ENCODE measurements at regions not wholly inside any gene's neighbourhood (a gene's known extent, or its start where the extent isn't known, plus 50 kb on each side); places are given as distances from the start of the nearest gene placed in this dataset.

DNA sequence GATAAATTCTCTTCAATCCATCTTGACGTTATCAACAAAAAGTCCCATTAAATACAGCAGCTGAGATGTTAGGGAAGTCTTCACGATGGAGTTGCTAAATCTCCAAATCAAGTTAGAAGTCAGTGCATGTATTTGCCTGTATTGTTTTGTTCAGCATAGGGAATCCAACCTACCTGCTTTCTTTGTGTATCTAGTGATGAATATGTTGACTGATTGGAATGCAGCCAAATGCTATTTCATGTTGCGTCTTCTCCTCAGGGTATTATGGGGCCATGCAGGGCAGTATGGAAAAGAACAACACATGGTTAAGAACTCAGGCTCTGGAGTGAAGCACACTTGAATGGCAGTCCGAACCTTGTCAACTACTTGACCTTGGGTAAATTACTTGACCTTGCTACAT lies 529.5 kb upstream of the ZNF462 start:
- no peak overlapping the region for H3K4ac ChIP-seq (ENCODE audit: low read depth, low read length)
- Mint-ChIP-seq H3K9me3 (peaks cover 4 to 5% of the 10 kb centered on the region in 2 experiments; a peak in 4 of 5 replicates), H3K4me3 (no peak overlapping the region), H3K36me3 (ENCODE audit: insufficient read depth in 1 of 3, low read depth in 3 of 3) (no peaks in the 10 kb centered on the region), H3K27ac (no peak overlapping the region), H3K4me1 (0 out of 4 replicates have a peak, but pooled peaks cover 0 to 2% of the 10 kb centered on the region in 2 experiments), H3K27me3 (ENCODE audit: low read depth) (no peaks in the 10 kb centered on the region)
- no peak overlapping the region for H4K8ac ChIP-seq (replicated peaks; ENCODE audit: insufficient read length, low read depth, low read length)
- H3K4me2 ChIP-seq (ENCODE audit: insufficient read depth, insufficient read length, low read length), result no peak overlapping the region
- H4K5ac ChIP-seq (ENCODE audit: insufficient read length, low read depth, low read length), result no peak overlapping the region
- H3K79me1 ChIP-seq (ENCODE audit: insufficient read depth, low read depth, low read length, poor library complexity, severe bottlenecking), result no peaks in the 10 kb centered on the region
- no peak overlapping the region for H2AK5ac ChIP-seq (ENCODE audit: insufficient read length, low read length)
- H2BK20ac ChIP-seq (ENCODE audit: low read depth, low read length, poor library complexity, severe bottlenecking), result no peak overlapping the region
- H3T11ph ChIP-seq (ENCODE audit: low read length), result no peak overlapping the region
- H3K56ac ChIP-seq (ENCODE audit: insufficient read length, low read depth, low read length), result no peak overlapping the region
- TF ChIP-seq, protein P1, sequence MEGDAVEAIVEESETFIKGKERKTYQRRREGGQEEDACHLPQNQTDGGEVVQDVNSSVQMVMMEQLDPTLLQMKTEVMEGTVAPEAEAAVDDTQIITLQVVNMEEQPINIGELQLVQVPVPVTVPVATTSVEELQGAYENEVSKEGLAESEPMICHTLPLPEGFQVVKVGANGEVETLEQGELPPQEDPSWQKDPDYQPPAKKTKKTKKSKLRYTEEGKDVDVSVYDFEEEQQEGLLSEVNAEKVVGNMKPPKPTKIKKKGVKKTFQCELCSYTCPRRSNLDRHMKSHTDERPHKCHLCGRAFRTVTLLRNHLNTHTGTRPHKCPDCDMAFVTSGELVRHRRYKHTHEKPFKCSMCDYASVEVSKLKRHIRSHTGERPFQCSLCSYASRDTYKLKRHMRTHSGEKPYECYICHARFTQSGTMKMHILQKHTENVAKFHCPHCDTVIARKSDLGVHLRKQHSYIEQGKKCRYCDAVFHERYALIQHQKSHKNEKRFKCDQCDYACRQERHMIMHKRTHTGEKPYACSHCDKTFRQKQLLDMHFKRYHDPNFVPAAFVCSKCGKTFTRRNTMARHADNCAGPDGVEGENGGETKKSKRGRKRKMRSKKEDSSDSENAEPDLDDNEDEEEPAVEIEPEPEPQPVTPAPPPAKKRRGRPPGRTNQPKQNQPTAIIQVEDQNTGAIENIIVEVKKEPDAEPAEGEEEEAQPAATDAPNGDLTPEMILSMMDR (conservative IDR thresholded peaks at IDR 0.05), result no peak
- H4K20me1 ChIP-seq (ENCODE audit: control insufficient read depth, insufficient read depth, insufficient read length), result no peaks in the 10 kb centered on the region
- no peak for DNase-seq
- H3K9me3 ChIP-seq (ENCODE audit: control insufficient read depth, low read depth, low read length), result no peaks in the 10 kb centered on the region
- H3K27ac ChIP-seq (ENCODE audit: insufficient read length, low read depth, low read length), result no peak overlapping the region
- no peaks in the 10 kb centered on the region for H3K23me2 ChIP-seq (ENCODE audit: insufficient read length, low read depth, low read length, poor library complexity, severe bottlenecking)
- H3K14ac ChIP-seq (ENCODE audit: insufficient read depth, low read length), result no peak overlapping the region
- no peak overlapping the region for H3K23ac ChIP-seq (ENCODE audit: insufficient read length, low read depth, low read length)
- no peaks in the 10 kb centered on the region for H3K79me2 ChIP-seq (ENCODE audit: insufficient read depth, low read length)
- no peaks in the 10 kb centered on the region for H3K4me1 ChIP-seq (ENCODE audit: insufficient read depth, low read length)
- no peak overlapping the region for H4K91ac ChIP-seq (ENCODE audit: insufficient read length, low read depth, low read length)
- H2BK12ac ChIP-seq (ENCODE audit: insufficient read length, low read depth, low read length), result no peak overlapping the region
- no peak overlapping the region for H3K18ac ChIP-seq (ENCODE audit: insufficient read length, low read depth, low read length)
- H3K9ac ChIP-seq (ENCODE audit: extremely low read depth, insufficient read length, low read length), result no peak overlapping the region
- no peak overlapping the region for H2BK120ac ChIP-seq (ENCODE audit: low read depth, low read length, poor library complexity, severe bottlenecking)
- no peak overlapping the region for H2BK15ac ChIP-seq (ENCODE audit: low read depth, low read length)
- no CpG with 5 or more reads among the region's 4 CpGs for WGBS (ENCODE audit: extremely low coverage, insufficient read length, low lambda C conversion rate)
- no peaks in the 10 kb centered on the region for H3K27me3 ChIP-seq (ENCODE audit: insufficient read depth, low read length)
- no peak overlapping the region for H2AFZ ChIP-seq (ENCODE audit: low read length)
- H2BK5ac ChIP-seq (ENCODE audit: insufficient read length, low read length), result no peak overlapping the region

Measured in H9 (cell line).